HCT116 (cell line): ENCODE measurements at regions not wholly inside any gene's neighbourhood (a gene's known extent, or its start where the extent isn't known, plus 50 kb on each side); places are given as distances from the start of the nearest gene placed in this dataset.

Source experiments
- CEBPB ChIP-seq: IDR thresholded peaks from 2 replicates; pipeline ENCODE4 v1.6.1; 2012; ENCODE audit warnings: low read depth
- JUND ChIP-seq: IDR thresholded peaks from 2 replicates; pipeline ENCODE4 v1.6.1; 2012
- POLR2A ChIP-seq: IDR thresholded peaks from 2 replicates; pipeline ENCODE4 v1.7.0; 2011; ENCODE audit warnings: borderline replicate concordance; ENCODE audit not compliant: insufficient read depth, insufficient read length; ENCODE audit errors: extremely low read depth
- POLR2AphosphoS5 ChIP-seq: IDR thresholded peaks from 2 replicates; pipeline ENCODE4 v1.6.1; 2011; ENCODE audit warnings: mild to moderate bottlenecking, low read depth, low read length, moderate library complexity
- SIN3A ChIP-seq: IDR thresholded peaks from 2 replicates; pipeline ENCODE4 v1.6.1; 2012; ENCODE audit warnings: low read depth
- YY1 ChIP-seq: IDR thresholded peaks from 2 replicates; pipeline ENCODE4 v1.6.1; 2011; ENCODE audit warnings: low read length, low read depth, moderate library complexity, mild to moderate bottlenecking; ENCODE audit not compliant: insufficient replicate concordance; ENCODE audit errors: extremely low read depth
- ZFX ChIP-seq: fragments of 450-650 bp; IDR thresholded peaks from 2 replicates; pipeline ENCODE4 v1.6.1; 2017
- TF ChIP-seq, protein P1 (sequence below), 3 experiments: fragments of 200-600 bp in 1 of 3; sonication (generic) in 1 of 3; IDR thresholded peaks in 2 of 3; conservative IDR thresholded peaks in 1 of 3; 2 replicates each; pipeline ENCODE4 v1.5.1; 2012 to 2017; ENCODE audit warnings: low read depth in 2 of 3, low read length in 2 of 3, antibody characterized with exemption in 1 of 3, borderline replicate concordance in 1 of 3, control low read depth in 1 of 3, mild to moderate bottlenecking in 1 of 3, mixed read lengths in 1 of 3, mixed run types in 1 of 3, moderate library complexity in 1 of 3; ENCODE audit not compliant: insufficient read depth in 1 of 3
- TF ChIP-seq, protein P2 (sequence below): IDR thresholded peaks from 2 replicates; pipeline ENCODE4 v1.6.1; 2011; ENCODE audit warnings: mild to moderate bottlenecking, low read length, moderate library complexity; ENCODE audit not compliant: insufficient replicate concordance; ENCODE audit errors: extremely low read depth
- TF ChIP-seq, protein P3 (sequence below): IDR thresholded peaks from 2 replicates; pipeline ENCODE4 v1.6.1; 2012

DNA sequence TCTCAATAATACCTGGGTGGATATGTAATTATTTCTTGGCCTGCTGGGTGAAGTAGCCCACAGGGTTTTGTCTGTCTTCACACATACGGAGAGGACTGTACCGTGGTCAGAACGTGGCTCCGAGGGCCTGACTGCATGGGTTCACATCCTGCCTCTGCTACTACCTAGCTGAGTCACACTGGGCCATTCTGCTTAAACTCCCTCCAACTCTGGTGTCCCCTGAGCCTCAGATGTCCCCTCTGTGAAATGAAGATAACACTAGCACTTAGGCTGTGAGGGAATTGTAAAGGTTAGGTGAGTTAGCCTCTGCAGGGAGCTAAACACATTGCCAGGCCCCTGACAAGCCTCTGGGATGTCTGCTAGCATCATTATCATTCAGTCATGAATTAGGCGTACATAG is 120.1 kb upstream of the NABP1 start:
- TF ChIP-seq, protein P1, sequence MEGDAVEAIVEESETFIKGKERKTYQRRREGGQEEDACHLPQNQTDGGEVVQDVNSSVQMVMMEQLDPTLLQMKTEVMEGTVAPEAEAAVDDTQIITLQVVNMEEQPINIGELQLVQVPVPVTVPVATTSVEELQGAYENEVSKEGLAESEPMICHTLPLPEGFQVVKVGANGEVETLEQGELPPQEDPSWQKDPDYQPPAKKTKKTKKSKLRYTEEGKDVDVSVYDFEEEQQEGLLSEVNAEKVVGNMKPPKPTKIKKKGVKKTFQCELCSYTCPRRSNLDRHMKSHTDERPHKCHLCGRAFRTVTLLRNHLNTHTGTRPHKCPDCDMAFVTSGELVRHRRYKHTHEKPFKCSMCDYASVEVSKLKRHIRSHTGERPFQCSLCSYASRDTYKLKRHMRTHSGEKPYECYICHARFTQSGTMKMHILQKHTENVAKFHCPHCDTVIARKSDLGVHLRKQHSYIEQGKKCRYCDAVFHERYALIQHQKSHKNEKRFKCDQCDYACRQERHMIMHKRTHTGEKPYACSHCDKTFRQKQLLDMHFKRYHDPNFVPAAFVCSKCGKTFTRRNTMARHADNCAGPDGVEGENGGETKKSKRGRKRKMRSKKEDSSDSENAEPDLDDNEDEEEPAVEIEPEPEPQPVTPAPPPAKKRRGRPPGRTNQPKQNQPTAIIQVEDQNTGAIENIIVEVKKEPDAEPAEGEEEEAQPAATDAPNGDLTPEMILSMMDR (IDR thresholded peaks at IDR 0.05 in 2 of 3, conservative IDR thresholded peaks at IDR 0.05 in 1 of 3; ENCODE audit: borderline replicate concordance in 1 of 3, insufficient read depth in 1 of 3, low read depth in 2 of 3, low read length in 2 of 3) = no peak
- TF ChIP-seq CEBPB = no peak
- TF ChIP-seq, protein P2, sequence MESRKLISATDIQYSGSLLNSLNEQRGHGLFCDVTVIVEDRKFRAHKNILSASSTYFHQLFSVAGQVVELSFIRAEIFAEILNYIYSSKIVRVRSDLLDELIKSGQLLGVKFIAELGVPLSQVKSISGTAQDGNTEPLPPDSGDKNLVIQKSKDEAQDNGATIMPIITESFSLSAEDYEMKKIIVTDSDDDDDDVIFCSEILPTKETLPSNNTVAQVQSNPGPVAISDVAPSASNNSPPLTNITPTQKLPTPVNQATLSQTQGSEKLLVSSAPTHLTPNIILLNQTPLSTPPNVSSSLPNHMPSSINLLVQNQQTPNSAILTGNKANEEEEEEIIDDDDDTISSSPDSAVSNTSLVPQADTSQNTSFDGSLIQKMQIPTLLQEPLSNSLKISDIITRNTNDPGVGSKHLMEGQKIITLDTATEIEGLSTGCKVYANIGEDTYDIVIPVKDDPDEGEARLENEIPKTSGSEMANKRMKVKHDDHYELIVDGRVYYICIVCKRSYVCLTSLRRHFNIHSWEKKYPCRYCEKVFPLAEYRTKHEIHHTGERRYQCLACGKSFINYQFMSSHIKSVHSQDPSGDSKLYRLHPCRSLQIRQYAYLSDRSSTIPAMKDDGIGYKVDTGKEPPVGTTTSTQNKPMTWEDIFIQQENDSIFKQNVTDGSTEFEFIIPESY = no peak
- no peak for TF ChIP-seq POLR2A
- TF ChIP-seq JUND = no peak
- TF ChIP-seq YY1 = no peak
- TF ChIP-seq, protein P3, sequence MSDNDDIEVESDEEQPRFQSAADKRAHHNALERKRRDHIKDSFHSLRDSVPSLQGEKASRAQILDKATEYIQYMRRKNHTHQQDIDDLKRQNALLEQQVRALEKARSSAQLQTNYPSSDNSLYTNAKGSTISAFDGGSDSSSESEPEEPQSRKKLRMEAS = no peak
- no peak for TF ChIP-seq SIN3A
- no peak for TF ChIP-seq ZFX
- no peak for TF ChIP-seq POLR2AphosphoS5
